ENCODE measurements at regions not wholly inside any gene's neighbourhood (a gene's known extent, or its start where the extent isn't known, plus 50 kb on each side); places are given as distances from the start of the nearest gene placed in this dataset.

DNA sequence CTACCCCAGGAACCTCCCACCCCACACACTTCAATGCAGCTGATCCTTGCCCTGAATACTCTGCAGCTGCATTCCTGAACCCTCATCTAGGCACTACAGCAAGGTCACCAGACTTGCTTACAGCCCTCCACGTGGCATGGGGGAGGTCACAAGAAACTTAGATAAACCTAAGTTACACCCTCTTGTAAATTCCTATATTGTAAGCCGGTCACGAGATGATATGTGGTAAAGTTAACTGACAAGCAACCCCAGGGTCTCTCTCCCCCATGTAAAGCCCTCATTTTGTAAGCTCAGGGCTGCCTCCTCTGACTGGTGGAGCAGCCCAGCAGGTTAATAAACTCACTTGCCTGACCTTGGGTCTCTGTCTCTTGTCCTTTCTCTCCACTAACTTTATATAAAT is 570.7 kb downstream of the PCDH7 start:
- TF ChIP-seq, protein P1, sequence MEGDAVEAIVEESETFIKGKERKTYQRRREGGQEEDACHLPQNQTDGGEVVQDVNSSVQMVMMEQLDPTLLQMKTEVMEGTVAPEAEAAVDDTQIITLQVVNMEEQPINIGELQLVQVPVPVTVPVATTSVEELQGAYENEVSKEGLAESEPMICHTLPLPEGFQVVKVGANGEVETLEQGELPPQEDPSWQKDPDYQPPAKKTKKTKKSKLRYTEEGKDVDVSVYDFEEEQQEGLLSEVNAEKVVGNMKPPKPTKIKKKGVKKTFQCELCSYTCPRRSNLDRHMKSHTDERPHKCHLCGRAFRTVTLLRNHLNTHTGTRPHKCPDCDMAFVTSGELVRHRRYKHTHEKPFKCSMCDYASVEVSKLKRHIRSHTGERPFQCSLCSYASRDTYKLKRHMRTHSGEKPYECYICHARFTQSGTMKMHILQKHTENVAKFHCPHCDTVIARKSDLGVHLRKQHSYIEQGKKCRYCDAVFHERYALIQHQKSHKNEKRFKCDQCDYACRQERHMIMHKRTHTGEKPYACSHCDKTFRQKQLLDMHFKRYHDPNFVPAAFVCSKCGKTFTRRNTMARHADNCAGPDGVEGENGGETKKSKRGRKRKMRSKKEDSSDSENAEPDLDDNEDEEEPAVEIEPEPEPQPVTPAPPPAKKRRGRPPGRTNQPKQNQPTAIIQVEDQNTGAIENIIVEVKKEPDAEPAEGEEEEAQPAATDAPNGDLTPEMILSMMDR (conservative IDR thresholded peaks at IDR 0.05 in 1 of 2, IDR thresholded peaks at IDR 0.05 in 1 of 2; ENCODE audit: low read depth in 1 of 2, low read length in 2 of 2): no peak
- TF ChIP-seq EZH2 (IDR thresholded peaks at IDR 0.05; ENCODE audit: low read length, missing control alignments): no peak

All from fibroblast of lung (primary cell).